ENCODE measurements at regions not wholly inside any gene's neighbourhood (a gene's known extent, or its start where the extent isn't known, plus 50 kb on each side); places are given as distances from the start of the nearest gene placed in this dataset.

GRCh38 chr14:56065621-56066290 is 52.5 kb upstream of the PELI2 start:
- TF ChIP-seq POLR2AphosphoS5 (IDR thresholded peaks at IDR 0.05) (no peak), POLR2A (IDR thresholded peaks at IDR 0.05) (no peak), EP300 (IDR thresholded peaks at IDR 0.05) (no peak)
- Histone ChIP-seq H3K27ac (no peak overlapping the region), H3K4me1 (no peaks in the 10 kb centered on the region), H3K4me3 (no peak overlapping the region), H3K36me3 (no peaks in the 10 kb centered on the region), H3K27me3 (no peaks in the 10 kb centered on the region), H3K9me3 (no peaks in the 10 kb centered on the region)
- 94% methylated on average over 5 of the region's 5 CpGs for WGBS
- no peak for DNase-seq (ENCODE audit: low spot score in 2 of 2)
